ENCODE measurements at regions not wholly inside any gene's neighbourhood (a gene's known extent, or its start where the extent isn't known, plus 50 kb on each side); places are given as distances from the start of the nearest gene placed in this dataset.

DNA sequence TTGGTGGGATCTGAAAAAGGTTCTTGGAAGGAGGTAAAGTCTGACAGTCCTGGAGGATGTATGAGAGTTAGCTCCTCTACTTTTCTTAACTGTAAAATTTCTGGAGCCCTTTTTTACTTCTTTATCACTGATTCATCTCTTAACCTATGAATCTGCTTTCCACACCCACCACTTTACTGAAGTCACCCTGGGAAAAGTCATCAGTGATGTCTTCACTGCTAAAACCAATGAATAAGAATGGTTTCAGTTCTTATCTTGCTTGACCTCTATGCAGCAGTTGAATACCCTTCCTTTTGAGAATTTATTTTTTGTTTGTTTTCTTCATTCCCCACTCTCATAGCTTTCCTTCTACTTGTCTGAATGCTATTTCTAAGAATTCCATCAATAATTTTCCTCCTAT lies 80.0 kb downstream of the AREG start:
- no peaks in the 10 kb centered on the region for H3K9me3 ChIP-seq (replicated peaks)
- TF ChIP-seq CTCF (IDR thresholded peaks at IDR 0.05; ENCODE audit: borderline replicate concordance): no peak
- no peak overlapping the region for H3K4me3 ChIP-seq
- no peak for DNase-seq
- no peaks in the 10 kb centered on the region for H3K36me3 ChIP-seq
- intact Hi-C loops (cut with micrococcal nuclease): no loop called here
- H3K4me1 ChIP-seq: peaks cover 16% of the 10 kb centered on the region
- no peak overlapping the region for H3K27ac ChIP-seq (replicated peaks)
- no peaks in the 10 kb centered on the region for H3K27me3 ChIP-seq (ENCODE audit: low read depth)

GRCh38 chr4:74527049-74527448 lies 82.1 kb downstream of the AREG start:
- no peak for TF ChIP-seq CTCF (IDR thresholded peaks at IDR 0.05; ENCODE audit: borderline replicate concordance)
- no peak overlapping the region for H3K4me3 ChIP-seq
- H3K27ac ChIP-seq (replicated peaks): no peak overlapping the region
- no peaks in the 10 kb centered on the region for H3K9me3 ChIP-seq (replicated peaks)
- DNase-seq: no peak
- intact Hi-C loops (cut with micrococcal nuclease): no loop called here
- peaks cover 18% of the 10 kb centered on the region for H3K4me1 ChIP-seq
- H3K27me3 ChIP-seq (ENCODE audit: low read depth): no peaks in the 10 kb centered on the region
- H3K36me3 ChIP-seq: no peaks in the 10 kb centered on the region

DNA sequence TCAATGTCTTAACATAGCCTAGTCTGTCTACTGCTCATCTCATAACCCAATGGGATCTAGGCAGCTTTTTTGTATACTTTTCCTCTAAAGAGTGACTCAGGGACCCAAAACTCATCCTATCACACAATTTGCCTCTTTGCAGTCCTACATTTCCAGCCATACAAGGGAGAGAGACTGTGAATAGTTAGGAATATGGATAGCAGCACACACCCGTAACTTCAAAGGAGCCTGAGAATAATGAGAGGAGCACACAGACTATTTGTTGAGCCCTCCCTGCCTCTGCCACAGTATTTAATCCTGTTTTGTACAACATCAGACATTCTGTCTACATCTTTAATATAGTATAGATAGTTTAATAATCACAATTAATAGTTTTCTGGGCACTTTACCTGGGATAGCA lies 83.2 kb downstream of the AREG start:
- H3K36me3 ChIP-seq: no peaks in the 10 kb centered on the region
- no peak overlapping the region for H3K4me3 ChIP-seq
- DNase-seq: no peak
- no peak for TF ChIP-seq CTCF (IDR thresholded peaks at IDR 0.05; ENCODE audit: borderline replicate concordance)
- no peaks in the 10 kb centered on the region for H3K27me3 ChIP-seq (ENCODE audit: low read depth)
- no peaks in the 10 kb centered on the region for H3K9me3 ChIP-seq (replicated peaks)
- no peak overlapping the region for H3K27ac ChIP-seq (replicated peaks)
- intact Hi-C loops (cut with micrococcal nuclease): no loop called here
- H3K4me1 ChIP-seq: peaks cover 18% of the 10 kb centered on the region

DNA sequence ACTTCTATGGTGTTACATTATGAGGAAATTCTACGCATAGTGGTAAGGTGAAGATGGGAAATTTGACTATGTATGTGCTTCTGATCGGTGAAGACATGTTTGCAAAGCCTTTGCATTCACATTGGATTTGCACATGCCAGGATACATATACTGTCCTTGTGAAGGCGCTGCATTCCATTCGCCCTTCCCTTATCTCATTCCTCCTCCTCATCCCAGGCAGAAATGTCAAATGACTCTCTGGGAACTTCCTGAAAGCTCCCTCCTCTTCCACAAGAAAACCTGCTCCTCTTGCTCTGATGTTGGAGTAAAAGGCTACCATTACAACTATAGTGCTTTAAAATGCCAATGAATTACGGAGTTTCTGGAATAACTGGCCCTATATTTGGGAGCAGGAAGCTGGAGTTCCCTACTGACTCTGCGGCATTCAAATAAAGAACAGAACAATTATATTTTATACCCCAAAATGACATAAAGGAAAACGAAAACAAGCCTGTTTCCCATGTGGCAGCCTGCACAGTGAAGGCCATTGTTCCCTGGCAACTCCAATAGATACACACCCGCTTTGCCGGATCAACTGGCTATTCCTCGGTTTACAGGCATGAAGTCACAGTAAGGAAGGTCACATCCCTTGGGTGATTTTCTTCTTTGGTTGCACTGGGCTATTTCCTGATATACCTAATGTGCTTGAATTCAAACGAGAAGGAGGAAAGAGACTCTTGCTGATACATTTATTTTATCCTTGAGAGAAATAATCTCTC lies 84.5 kb downstream of the AREG start:
- Histone ChIP-seq H3K4me3 (no peak overlapping the region), H3K4me1 (peaks cover 18% of the 10 kb centered on the region), H3K9me3 (replicated peaks) (no peaks in the 10 kb centered on the region), H3K36me3 (no peaks in the 10 kb centered on the region), H3K27me3 (ENCODE audit: low read depth) (no peaks in the 10 kb centered on the region), H3K27ac (replicated peaks) (no peak overlapping the region)
- intact Hi-C loops (cut with micrococcal nuclease): loop anchor here (5.0 kb wide), 1 partner anchor 152 kb away; no protein-coding TSS in a partner anchor
- no peak for TF ChIP-seq CTCF (IDR thresholded peaks at IDR 0.05; ENCODE audit: borderline replicate concordance)
- DNase-seq: no peak

GRCh38 chr4:74531963-74532794 lies 87.2 kb downstream of the AREG start:
- TF ChIP-seq CTCF (IDR thresholded peaks at IDR 0.05; ENCODE audit: borderline replicate concordance): peak; percentile 72
- Histone ChIP-seq H3K36me3 (no peaks in the 10 kb centered on the region), H3K27me3 (ENCODE audit: low read depth) (no peaks in the 10 kb centered on the region), H3K27ac (replicated peaks) (no peak overlapping the region), H3K9me3 (replicated peaks) (no peaks in the 10 kb centered on the region), H3K4me1 (peaks cover 18% of the 10 kb centered on the region), H3K4me3 (no peak overlapping the region)
- intact Hi-C loops (cut with micrococcal nuclease): loop anchor here (5.0 kb wide), 1 partner anchor 155 kb away; no protein-coding TSS in a partner anchor
- DNase-seq: no peak
